Caco-2 (cell line): ENCODE measurements at regions not wholly inside any gene's neighbourhood (a gene's known extent, or its start where the extent isn't known, plus 50 kb on each side); places are given as distances from the start of the nearest gene placed in this dataset.

Source experiments
- BruUV-seq: library from RNA; stranded (reverse); fragments of 400-500 nt; replicated peaks from 2 replicates; lab custom pipeline; 2021; lab: Mats Ljungman, UMichigan
- CTCF ChIA-PET: fragments of 300-600 bp; sonication (Branson Sonifier 250); formaldehyde crosslinking; loops from one replicate; lab custom pipeline; 2022; ENCODE audit warnings: antibody characterized with exemption; lab: Charles Lee
- POLR2A ChIA-PET: fragments of 300-600 bp; sonication (Branson Sonifier 250); formaldehyde crosslinking; loops from one replicate; lab custom pipeline; 2022; ENCODE audit warnings: antibody characterized with exemption; lab: Charles Lee
- DNase-seq, 2 experiments: peaks; one replicate each; pipeline versions ENCODE4 v3.0.0 to v3.0.0-alpha.2; 2020 to 2022
- H3K27me3 ChIP-seq: replicated peaks from 2 replicates; pipeline ENCODE4 v1.6.0; 2011; ENCODE audit warnings: low read length; ENCODE audit not compliant: control insufficient read depth, insufficient read depth
- H3K36me3 ChIP-seq: 2 replicates; pipeline ENCODE4 v1.5.1; 2011; ENCODE audit warnings: low read length; ENCODE audit not compliant: control insufficient read depth, insufficient read depth
- H3K4me1 ChIP-seq: fragments of 250-450 bp; sonication (Bioruptor Pico); 2 replicates; pipeline ENCODE4 v1.5.1; 2020; ENCODE audit warnings: mild to moderate bottlenecking
- H3K4me3 ChIP-seq: 2 replicates; pipeline ENCODE4 v1.5.1; 2011; ENCODE audit warnings: low read depth, mild to moderate bottlenecking, control low read depth, low read length
- H3K9me3 ChIP-seq: fragments of 250-450 bp; sonication (Bioruptor Pico); 2 replicates; pipeline ENCODE4 v1.5.1; 2020; ENCODE audit warnings: mild to moderate bottlenecking, moderate library complexity
- H3K27ac Mint-ChIP-seq: one replicate; pipeline ENCODE4 v1.8.0; 2022; ENCODE audit warnings: mixed read lengths; ENCODE audit not compliant: unreplicated experiment
- H3K27me3 Mint-ChIP-seq: one replicate; pipeline ENCODE4 v1.8.0; 2022; ENCODE audit warnings: mixed read lengths; ENCODE audit not compliant: insufficient read depth, unreplicated experiment
- H3K36me3 Mint-ChIP-seq: one replicate; pipeline ENCODE4 v1.8.0; 2022; ENCODE audit warnings: mild to moderate bottlenecking, mixed read lengths; ENCODE audit not compliant: insufficient read depth, unreplicated experiment
- H3K4me1 Mint-ChIP-seq: one replicate; pipeline ENCODE4 v1.8.0; 2022; ENCODE audit warnings: low read depth, mixed read lengths; ENCODE audit not compliant: unreplicated experiment
- H3K4me3 Mint-ChIP-seq: one replicate; pipeline ENCODE4 v1.8.0; 2022; ENCODE audit warnings: mild to moderate bottlenecking, moderate library complexity, mixed read lengths; ENCODE audit not compliant: unreplicated experiment
- H3K9me3 Mint-ChIP-seq: one replicate; pipeline ENCODE4 v1.8.0; 2022; ENCODE audit warnings: mixed read lengths; ENCODE audit not compliant: unreplicated experiment
- CTCF ChIP-seq, 2 experiments: fragments of 200-600 bp in 1 of 2; IDR thresholded peaks; 1 replicate in 1 of 2; 2 replicates in 1 of 2; pipeline versions ENCODE4 v1.5.1 to v1.8.0; 2011 to 2022; ENCODE audit warnings: antibody characterized with exemption in 1 of 2, control low read depth in 1 of 2, inconsistent platforms in 1 of 2, low read depth in 1 of 2, low read length in 1 of 2, mild to moderate bottlenecking in 1 of 2, moderate library complexity in 1 of 2; ENCODE audit not compliant: insufficient read depth in 1 of 2, severe bottlenecking in 1 of 2, unreplicated experiment in 1 of 2
- intact Hi-C: fragments of 100-400 bp; cut with micrococcal nuclease; formaldehyde crosslinking; loops from one replicate; pipeline ENCODE4 v1.10.0; 2022; ENCODE audit not compliant: unreplicated experiment

GRCh38 chr9:26605367-26605766 is 287.2 kb downstream of the CAAP1 start:
- CTCF ChIA-PET = no interaction called here
- Histone ChIP-seq H3K4me1 (no peaks in the 10 kb centered on the region), H3K27me3 (no peaks in the 10 kb centered on the region), H3K36me3 (no peaks in the 10 kb centered on the region), H3K9me3 (no peaks in the 10 kb centered on the region), H3K4me3 (no peak overlapping the region)
- Mint-ChIP-seq H3K27me3 (no peaks in the 10 kb centered on the region), H3K27ac (no peak overlapping the region), H3K4me3 (no peak overlapping the region), H3K9me3 (no peaks in the 10 kb centered on the region), H3K4me1 (no peaks in the 10 kb centered on the region), H3K36me3 (no peaks in the 10 kb centered on the region)
- POLR2A ChIA-PET = no interaction called here
- DNase-seq = no peak
- BruUV-seq = no TSS peak
- intact Hi-C loops = no loop called here
- TF ChIP-seq CTCF (IDR thresholded peaks at IDR 0.05; ENCODE audit: insufficient read depth in 1 of 2, low read depth in 1 of 2, low read length in 1 of 2, severe bottlenecking in 1 of 2, unreplicated experiment in 1 of 2) = no peak

GRCh38 chr9:26604076-26604662 is 288.4 kb downstream of the CAAP1 start:
- Mint-ChIP-seq H3K9me3 (no peaks in the 10 kb centered on the region), H3K4me1 (no peaks in the 10 kb centered on the region), H3K27me3 (no peaks in the 10 kb centered on the region), H3K36me3 (no peaks in the 10 kb centered on the region), H3K27ac (no peak overlapping the region), H3K4me3 (no peak overlapping the region)
- no peak overlapping the region for H3K4me3 ChIP-seq
- H3K4me1 ChIP-seq = no peaks in the 10 kb centered on the region
- CTCF ChIA-PET = no interaction called here
- H3K9me3 ChIP-seq = no peaks in the 10 kb centered on the region
- intact Hi-C loops = no loop called here
- H3K27me3 ChIP-seq = no peaks in the 10 kb centered on the region
- BruUV-seq = no TSS peak
- H3K36me3 ChIP-seq = no peaks in the 10 kb centered on the region
- POLR2A ChIA-PET = no interaction called here
- no peak for TF ChIP-seq CTCF (IDR thresholded peaks at IDR 0.05; ENCODE audit: insufficient read depth in 1 of 2, low read depth in 1 of 2, low read length in 1 of 2, severe bottlenecking in 1 of 2, unreplicated experiment in 1 of 2)
- no peak for DNase-seq

GRCh38 chr9:26603617-26604016 is 289.0 kb downstream of the CAAP1 start:
- no peak overlapping the region for H3K27ac Mint-ChIP-seq

More at GRCh38 chr9:26603617-26604016, 289.0 kb downstream of the CAAP1 start:
- Histone ChIP-seq H3K9me3 (no peaks in the 10 kb centered on the region), H3K4me3 (no peak overlapping the region), H3K4me1 (no peaks in the 10 kb centered on the region), H3K36me3 (no peaks in the 10 kb centered on the region), H3K27me3 (no peaks in the 10 kb centered on the region)
- CTCF ChIA-PET = no interaction called here
- Mint-ChIP-seq H3K27me3 (no peaks in the 10 kb centered on the region), H3K36me3 (no peaks in the 10 kb centered on the region), H3K4me1 (no peaks in the 10 kb centered on the region), H3K4me3 (no peak overlapping the region), H3K9me3 (no peaks in the 10 kb centered on the region)
- no TSS peak for BruUV-seq
- DNase-seq = no peak
- intact Hi-C loops = no loop called here
- POLR2A ChIA-PET = no interaction called here
- no peak for TF ChIP-seq CTCF (IDR thresholded peaks at IDR 0.05; ENCODE audit: insufficient read depth in 1 of 2, low read depth in 1 of 2, low read length in 1 of 2, severe bottlenecking in 1 of 2, unreplicated experiment in 1 of 2)
